HG03378 (cell line): ENCODE measurements at regions not wholly inside any gene's neighbourhood (a gene's known extent, or its start where the extent isn't known, plus 50 kb on each side); places are given as distances from the start of the nearest gene placed in this dataset.
"Not testable (repeated sequence)": the region's sequence is repeated elsewhere in the genome, so short reads cannot be mapped to it uniquely, and the experiment has no call there.

ENCODE experiments used
- ATAC-seq: cut with Tn5 transposase; IDR thresholded peaks from one replicate; pipeline ENCODE4 v1.9.1; 2021; ENCODE audit warnings: mild to moderate bottlenecking, moderate library complexity; ENCODE audit not compliant: unreplicated experiment

- no peak for ATAC-seq
These were observed 281.0 kb upstream of the DEPDC1 start for GRCh38 chr1:68777851-68778250.

GRCh38 chr1:68779841-68780240 is 283.0 kb upstream of the DEPDC1 start:
- not testable (repeated sequence) for ATAC-seq

- ATAC-seq, result no peak
These were observed 284.0 kb upstream of the DEPDC1 start for GRCh38 chr1:68780919-68781318.

DNA sequence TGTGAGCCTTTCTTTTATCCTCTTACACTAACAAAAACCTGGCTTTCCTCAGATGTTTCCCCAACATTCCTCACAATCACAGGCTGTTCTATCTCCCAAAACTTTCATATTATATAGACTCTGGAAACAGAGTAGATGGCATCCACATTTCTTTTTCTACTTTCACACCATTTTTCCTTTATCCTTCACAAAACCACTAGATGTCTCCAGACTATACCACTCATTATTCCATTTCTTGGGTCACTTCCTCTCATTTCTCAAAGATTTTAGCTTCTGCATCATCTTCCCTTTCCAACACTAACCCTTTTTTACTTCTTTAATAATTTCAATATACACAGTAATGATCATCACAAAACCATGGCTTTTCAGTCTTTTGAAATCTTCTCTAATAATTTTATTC is 286.0 kb upstream of the DEPDC1 start:
- ATAC-seq, result no peak

GRCh38 chr1:68785328-68785727 is 288.4 kb upstream of the DEPDC1 start:
- ATAC-seq, result no peak

DNA sequence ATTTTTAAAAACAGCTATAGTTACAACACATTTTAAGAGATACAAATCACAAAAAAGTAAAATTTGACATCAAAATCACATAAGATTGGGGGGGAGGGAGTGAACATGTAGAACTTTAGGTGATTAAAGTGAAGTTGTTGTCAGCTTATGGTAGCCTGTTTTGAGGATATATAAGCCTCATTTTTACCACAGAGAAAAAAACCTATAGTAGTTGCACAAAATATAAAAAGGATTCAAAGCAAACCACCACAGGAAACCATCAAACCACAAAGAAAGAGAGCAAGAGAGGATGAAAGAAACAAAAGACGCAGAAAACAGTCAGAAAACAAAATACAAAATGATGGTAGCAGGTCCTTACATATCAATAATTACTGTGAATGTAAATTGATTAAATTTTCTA is 291.9 kb upstream of the DEPDC1 start:
- no peak for ATAC-seq

- no peak for ATAC-seq
These were observed 294.9 kb upstream of the DEPDC1 start for GRCh38 chr1:68791800-68792199.

- no peak for ATAC-seq
These were observed 299.1 kb upstream of the DEPDC1 start for GRCh38 chr1:68795956-68796355.

DNA sequence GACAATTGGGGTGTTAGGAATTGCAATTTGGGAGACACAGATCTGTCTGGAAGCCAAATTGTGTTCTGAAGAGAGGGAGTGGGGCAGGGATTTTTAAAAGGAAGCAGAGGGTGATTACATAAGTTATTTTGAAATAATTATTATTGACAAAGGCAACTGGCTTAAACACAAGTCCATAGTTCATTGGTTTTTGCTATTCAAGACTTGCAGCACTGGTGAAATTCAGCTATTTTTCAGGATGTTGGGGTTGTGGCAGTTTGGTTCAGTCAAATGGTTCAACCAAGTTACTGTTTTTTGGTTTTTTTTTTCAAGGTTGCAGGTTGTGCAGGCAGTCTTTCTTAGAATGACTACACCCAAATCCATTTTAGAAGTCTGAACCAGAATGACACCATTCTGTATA is 300.0 kb upstream of the DEPDC1 start:
- no peak for ATAC-seq

GRCh38 chr1:68798071-68798470 is 301.2 kb upstream of the DEPDC1 start:
- ATAC-seq, result no peak

GRCh38 chr1:68799096-68799495 is 302.2 kb upstream of the DEPDC1 start:
- ATAC-seq, result no peak

DNA sequence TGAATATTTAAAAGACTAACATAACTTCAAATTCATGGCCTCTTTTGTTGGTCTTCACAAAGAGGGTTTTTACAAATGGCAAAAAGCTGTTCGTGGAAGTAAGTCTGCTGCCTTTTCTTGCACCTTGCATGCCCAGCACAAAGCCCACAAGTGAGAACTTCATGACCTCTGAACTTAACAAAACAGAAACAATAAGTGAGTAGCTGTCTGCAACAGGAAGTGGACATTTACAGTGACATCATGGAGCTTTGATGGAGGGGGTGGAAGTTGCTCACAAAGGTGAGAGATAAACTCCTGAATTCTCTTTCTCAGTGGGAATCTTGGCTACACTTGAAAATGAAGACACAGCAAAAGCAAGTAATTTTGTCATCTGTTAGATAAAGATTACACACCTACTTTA is 303.3 kb upstream of the DEPDC1 start:
- no peak for ATAC-seq

DNA sequence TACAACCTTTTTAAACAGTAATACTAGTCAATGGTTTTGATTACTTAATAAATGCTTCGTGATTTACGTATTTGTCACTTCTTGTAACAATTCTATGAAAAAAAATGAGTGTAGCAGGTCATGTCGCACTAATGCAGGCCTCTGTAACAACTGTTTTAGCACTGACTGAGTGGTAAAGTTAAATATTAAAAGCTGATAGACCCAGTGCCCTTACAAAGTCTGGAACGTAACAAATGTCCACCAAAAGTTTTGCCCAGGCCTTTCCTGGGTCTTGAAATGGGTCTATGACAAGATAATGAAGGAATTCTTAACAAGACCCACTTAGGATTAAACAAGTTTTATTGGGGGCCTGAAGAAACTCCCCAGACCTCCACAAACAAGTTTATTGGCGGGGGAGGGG is 304.6 kb upstream of the DEPDC1 start:
- no peak for ATAC-seq

DNA sequence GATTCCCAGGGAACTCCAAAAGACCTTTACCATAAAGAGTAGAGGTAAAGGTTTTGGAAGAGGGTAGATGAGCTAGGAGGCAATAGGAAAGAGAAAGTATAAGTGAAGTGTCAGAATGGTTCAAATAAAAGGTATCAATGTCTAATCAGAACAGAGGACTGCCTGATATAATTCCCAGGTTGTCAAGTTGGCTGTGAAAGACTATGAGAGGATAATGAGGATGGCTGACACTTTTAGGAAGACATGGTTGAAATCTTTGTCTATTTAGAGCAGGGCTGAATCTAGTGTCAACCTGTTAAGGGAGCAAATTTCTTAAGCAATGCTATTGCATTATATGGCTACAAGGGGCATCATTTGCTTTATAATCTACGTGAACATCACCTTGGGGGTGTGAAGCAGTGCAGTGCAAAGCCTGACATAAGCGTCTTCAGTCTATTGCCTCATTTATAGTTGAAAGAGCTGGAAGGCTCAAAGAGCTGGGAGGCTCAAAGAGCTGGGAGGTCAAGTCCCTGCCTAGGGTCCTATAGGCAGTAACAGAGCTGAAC is 308.3 kb upstream of the DEPDC1 start:
- ATAC-seq, result no peak

DNA sequence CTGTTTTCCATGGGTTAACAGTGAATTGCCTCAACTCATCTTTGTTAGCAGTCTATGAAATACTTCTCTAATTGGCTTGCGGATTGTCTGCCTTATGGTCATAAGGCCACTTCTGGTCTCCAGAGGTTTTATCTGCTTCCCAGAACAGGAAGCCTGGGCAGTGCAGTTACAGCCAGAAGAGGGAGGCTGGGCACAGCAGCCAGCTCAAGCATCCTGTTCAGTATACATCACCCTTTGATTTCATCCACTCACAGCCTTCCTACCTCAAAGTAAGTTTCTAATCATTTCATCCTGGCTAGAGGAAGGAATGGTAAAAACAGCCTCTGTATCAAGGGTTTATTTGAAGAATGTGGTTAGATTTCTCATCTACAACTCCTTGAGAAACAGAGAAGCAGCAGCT is 311.5 kb upstream of the DEPDC1 start:
- no peak for ATAC-seq

DNA sequence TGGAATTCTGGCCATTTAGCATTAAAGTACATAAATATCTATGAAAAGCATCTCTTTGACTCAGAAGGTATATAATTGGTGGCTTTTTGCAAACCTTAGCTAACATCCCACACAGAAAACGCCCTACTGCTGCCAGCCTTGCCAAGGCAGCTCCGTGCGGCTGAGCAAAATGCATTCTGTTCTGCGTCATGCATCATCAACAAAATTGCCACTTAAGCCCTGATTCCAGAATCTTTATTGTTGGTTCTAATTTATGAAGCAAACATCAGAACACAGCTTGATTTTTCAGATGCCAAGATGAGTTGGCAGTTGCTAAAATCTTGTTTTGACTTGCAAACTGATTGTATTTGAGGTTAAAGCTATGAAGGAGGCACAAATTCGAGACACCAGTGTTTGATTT is 314.9 kb upstream of the DEPDC1 start:
- ATAC-seq, result no peak

DNA sequence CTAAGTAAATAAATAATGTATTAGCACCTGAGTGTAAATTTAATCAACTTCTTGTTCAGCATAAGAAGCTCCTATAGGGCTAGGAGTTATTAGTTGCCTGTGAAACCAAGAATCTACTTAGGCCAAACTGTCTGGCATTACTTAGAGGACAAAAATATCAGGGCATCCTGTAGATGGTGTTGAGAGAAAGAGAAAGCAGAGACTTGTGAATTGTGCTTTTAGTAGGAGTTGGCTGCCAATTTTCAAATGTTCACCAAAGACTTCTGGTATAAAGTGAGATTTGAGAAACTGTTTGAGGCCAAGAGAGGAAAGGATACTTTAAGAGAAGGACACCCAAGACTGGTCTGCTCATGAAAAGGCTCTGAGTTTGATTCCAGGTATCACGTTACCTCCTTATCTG is 315.5 kb upstream of the DEPDC1 start:
- ATAC-seq, result no peak

DNA sequence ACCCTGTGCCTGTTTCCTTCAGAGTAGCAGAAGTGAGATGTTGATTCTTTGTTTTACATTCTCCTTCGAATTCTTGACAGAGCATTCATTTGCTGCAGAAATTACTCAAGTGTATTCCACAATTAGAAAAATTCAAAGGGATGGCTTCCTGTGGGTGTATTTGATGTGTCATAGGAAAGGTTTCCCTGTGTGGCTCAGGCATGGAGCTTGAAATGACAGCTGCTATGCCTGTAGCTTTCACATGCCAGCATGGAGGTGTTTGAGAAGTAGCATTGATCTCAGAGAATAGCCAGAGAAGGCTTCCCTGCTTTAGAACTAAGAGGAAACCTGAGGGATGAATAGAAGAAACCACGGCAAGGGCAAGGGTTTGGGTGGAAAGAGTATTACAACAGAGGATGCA is 317.2 kb upstream of the DEPDC1 start:
- no peak for ATAC-seq

GRCh38 chr1:68815632-68816031 is 318.8 kb upstream of the DEPDC1 start:
- ATAC-seq, result no peak

DNA sequence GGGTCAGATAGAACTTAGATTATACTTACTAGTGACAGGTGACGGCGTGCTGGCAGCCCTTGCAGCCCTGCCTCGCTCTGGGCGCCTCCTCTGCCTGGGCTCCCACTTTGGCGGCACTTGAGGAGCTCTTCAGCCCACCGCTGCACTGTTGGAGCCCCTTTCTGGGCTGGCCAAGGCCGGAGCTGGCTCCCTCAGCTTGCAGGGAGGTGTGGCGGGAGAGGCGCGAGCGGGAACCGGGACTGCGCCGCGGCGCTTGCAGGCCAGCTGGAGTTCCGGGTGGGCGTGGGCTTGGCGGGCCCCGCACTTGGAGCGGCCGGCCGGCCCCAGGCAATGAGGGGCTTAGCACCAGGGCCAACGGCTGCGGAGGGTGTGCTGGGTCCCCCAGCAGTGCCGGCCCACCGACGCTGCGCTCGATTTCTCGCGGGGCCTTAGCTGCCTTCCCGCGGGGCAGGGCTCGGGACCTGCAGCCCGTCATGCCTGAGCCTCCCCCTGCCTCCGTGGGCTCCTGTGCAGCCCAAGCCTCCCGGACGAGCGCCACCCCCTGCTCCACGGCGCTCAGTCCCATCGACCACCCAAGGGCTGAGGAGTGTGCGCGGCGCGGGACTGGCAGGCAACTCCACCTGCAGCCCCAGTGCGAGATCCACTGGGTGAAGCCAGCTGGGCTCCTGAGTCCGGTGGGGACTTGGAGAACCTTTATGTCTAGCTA is 320.8 kb upstream of the DEPDC1 start:
- not testable (repeated sequence) for ATAC-seq

GRCh38 chr1:68819190-68819829 is 322.4 kb upstream of the DEPDC1 start:
- no peak for ATAC-seq

- no peak for ATAC-seq
These were observed 323.3 kb upstream of the DEPDC1 start for GRCh38 chr1:68820151-68820550.

- no peak for ATAC-seq
These were observed 330.0 kb upstream of the DEPDC1 start for GRCh38 chr1:68826836-68827235.
